NCI-H1436 (cell line): ENCODE measurements at regions not wholly inside any gene's neighbourhood (a gene's known extent, or its start where the extent isn't known, plus 50 kb on each side); places are given as distances from the start of the nearest gene placed in this dataset.
"Not testable (repeated sequence)": the region's sequence is repeated elsewhere in the genome, so short reads cannot be mapped to it uniquely, and the experiment has no call there.

ENCODE experiments used
- DNase-seq: peaks from one replicate; lab custom pipeline; 2025; lab: John Stamatoyannopoulos, UW

DNA sequence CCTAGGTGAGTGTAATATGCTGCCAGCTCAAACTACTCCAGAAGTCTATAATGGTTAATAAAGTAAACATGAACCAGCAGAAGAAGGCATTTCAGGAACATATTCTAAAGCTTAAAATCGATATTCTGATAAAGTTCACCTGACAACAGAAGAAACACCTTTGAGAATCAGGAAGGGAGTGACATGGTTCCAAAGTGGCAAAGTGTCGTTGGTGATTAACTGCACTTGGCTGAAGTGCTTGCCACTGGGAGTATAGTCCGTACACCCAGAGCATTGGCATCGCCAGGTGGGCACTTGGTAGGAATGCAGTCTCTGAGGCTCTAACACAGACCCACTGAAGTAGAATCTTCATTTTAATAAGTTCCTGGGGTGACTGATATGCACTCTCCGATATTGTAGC is 76.0 kb upstream of the H2AZ1 start:
- DNase-seq = no peak

DNA sequence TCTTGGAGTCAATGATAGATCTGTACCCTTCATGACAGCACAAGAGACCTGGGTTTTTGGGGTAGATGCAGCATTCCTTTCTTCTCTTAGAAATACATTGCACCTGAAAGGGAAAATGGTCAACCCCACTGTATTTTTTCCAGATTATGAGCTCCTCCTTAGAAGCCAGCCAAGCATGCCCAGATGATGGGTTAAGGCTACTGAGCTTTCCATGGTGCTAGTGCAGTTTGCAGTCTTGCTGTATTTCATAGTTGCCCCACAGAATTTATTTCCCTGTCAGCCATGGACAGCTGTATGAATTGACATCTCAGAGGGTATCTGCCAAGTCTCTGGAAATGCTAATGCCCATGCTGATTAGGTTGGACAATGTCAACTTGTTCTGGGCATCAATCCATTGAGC is 73.7 kb upstream of the H2AZ1 start:
- no peak for DNase-seq

DNA sequence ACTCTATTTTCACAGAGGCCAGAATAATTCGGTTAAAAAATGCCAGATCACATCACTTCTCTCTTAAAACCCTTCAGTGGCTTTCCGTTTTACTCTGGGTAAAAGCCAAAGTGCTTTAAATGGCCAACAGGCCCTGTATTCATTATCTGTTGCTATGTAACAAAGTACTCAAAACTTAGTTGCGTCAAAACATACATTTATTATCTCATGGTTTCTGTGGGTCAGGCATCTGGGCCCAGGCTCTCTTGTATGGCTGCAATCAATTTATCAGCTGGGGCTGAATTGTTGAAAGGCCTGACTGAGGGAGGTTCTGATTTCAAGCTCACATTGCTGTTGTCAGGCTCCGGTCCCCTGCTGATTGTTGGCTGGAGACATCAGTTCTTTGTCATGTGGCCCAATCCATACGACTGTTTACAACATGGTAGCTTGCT is 72.7 kb upstream of the H2AZ1 start:
- no peak for DNase-seq

DNA sequence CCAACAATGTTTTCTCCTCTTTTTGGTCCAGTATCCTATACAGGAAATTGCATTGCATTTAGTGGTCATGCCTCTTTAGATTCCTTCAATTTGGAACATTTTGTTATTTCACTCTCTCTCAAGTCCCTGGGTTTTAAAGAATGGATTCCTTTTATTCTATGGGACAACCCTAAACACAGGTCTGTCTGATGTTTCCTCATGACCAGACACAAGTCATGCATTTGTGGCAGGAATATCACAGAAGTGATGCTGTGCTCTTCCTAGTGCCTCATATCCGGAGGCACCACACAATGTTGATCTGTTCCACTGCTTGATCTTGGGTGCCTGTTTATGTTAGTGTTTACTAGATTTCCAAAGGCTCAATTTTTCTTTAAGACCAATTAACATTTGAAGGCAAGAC is 69.7 kb upstream of the H2AZ1 start:
- no peak for DNase-seq

DNA sequence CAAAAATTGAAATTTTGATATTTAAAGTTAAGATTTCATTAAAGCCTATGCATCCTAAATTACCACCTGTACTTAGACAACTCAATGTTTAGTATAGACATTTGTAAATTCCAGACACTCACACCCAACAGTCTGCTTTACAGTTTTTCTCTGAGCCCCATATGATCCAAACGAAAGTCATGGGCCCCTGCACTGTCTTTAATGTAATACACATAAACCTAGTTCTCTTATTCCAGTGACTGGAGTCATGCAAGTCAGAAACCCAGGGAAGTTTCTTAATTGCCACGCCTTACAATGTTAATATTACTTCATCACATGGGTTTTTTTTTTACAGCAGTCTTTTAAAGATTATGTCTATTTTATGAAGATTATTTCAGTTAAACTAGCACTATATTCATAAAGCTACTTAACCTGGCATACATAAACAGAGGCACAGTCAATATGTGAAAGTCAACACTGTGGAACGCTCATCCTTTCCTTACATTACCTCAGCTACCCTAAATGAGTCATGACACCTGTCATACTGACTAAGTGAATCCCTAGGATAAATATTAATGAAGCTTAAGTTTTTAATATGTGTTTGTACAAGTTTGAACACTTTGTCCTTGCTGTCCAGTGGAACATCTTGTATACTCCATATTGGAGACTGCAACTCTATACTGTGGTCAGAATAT is 67.7 kb upstream of the H2AZ1 start:
- no peak for DNase-seq

DNA sequence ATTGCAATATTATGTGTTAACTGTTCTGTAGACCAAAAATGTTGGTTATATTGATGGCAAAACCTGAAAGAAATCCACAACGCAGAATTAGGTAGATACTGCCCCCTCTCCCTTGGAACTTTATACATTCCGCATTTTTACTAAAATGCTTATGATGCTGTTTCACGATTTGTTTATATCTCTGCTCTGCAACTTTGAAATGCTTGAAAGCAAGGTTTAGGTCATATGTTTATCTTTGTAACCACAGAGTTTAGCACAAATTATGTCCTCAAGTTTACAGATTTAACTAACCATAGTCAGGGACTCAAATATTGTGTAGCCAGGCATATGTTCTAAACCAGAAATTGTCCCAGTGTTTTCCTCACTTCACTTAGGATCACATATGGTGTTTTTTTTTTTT is 66.1 kb upstream of the H2AZ1 start:
- no peak for DNase-seq

DNA sequence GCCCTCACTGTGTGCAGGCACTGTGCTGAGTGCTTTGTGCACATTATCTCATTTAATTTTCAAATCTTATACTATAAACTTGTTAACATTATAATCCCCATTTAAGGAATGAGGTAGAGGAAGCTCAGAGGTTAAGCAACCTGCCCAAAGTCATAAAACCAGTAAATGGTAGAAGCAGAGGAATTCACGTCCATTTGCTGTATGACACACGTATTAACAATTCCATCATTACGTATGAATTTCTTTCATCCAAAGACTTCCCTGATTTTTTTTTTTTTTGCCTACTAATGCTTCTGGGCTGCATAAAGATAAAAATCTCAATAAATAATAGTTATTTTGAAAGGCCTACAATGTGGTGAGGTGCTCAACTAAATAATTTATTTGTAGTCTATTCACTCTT is 64.5 kb upstream of the H2AZ1 start:
- DNase-seq = no peak

DNA sequence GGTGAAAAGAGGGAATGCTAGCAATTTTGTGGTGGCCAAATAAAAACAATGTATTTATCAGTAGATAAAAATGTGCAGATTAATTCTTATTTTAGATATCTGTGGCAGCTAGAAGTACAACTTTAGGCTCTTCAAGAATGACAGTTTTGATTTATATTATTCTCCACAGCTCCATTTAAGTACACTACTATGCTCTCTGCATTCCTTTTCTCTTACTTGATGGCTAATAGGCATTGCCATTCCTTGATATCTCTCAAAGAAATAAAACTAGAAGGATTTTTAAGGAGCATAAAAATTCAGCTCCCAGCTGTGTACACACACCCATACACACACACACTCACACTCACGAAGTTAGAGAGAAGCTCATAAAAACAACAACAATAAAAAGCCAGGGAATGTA is 59.4 kb upstream of the H2AZ1 start:
- DNase-seq = no peak

DNA sequence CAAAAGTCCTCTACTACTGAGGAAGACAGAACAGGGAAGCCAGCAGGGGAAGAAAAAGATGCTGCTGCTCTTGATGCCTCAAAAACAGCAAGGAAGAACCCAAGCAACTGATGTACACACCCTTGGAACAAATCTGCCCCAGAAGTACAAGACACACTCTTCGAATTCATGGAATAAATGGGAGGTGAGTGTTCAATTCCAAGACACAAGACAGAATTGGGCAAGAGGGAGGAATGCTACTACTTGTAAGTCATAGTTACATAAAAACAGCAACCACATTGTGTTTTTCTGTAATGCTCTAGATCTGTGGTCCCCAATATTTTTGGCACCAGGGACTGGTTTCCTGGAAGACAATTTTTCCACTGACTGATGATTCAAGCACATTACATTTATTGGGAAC is 58.0 kb upstream of the H2AZ1 start:
- DNase-seq = no peak

DNA sequence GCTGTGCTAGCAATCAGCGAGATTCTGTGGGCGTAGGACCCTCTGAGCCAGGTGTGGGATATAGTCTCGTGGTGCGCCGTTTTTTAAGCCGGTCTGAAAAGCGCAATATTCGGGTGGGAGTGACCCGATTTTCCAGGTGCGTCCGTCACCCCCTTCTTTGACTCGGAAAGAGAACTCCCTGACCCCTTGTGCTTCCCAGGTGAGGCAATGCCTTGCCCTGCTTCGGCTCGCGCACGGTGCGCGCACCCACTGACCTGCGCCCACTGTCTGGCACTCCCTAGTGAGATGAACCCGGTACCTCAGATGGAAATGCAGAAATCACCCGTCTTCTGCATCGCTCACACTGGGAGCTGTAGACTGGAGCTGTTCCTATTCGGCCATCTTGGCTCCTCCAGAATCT is 56.1 kb upstream of the H2AZ1 start:
- not testable (repeated sequence) for DNase-seq
